SU-DHL-6 (cell line): ENCODE measurements at regions not wholly inside any gene's neighbourhood (a gene's known extent, or its start where the extent isn't known, plus 50 kb on each side); places are given as distances from the start of the nearest gene placed in this dataset.

Source experiments
- H2AFZ ChIP-seq: fragments of 200-600 bp; sonication (generic); 2 replicates; pipeline ENCODE4 v1.6.1; 2014; ENCODE audit warnings: low read depth, mild to moderate bottlenecking, moderate library complexity, mixed read lengths, antibody characterized with exemption, low read length; ENCODE audit not compliant: severe bottlenecking
- H3F3A ChIP-seq: fragments of 200-600 bp; shearing (Covaris generic); 2 replicates; pipeline ENCODE4 v1.6.0; 2016; ENCODE audit warnings: antibody characterized with exemption, mild to moderate bottlenecking; ENCODE audit not compliant: insufficient read depth
- H3K27ac ChIP-seq: fragments of 200-600 bp; sonication (generic); 2 replicates; pipeline ENCODE4 v1.5.1; 2016; ENCODE audit warnings: low read depth, mild to moderate bottlenecking, low read length, moderate library complexity, mixed read lengths
- H3K27me3 ChIP-seq: fragments of 200-600 bp; sonication (generic), shearing (Covaris generic); 2 replicates; pipeline ENCODE4 v1.6.0; 2014; ENCODE audit warnings: mild to moderate bottlenecking, low read length
- H3K36me3 ChIP-seq: fragments of 200-600 bp; sonication (generic); 2 replicates; pipeline ENCODE4 v1.6.1; 2014; ENCODE audit warnings: mild to moderate bottlenecking, low read length, mixed read lengths
- H3K4me2 ChIP-seq: fragments of 300-600, 200-600 bp; shearing (Covaris generic), sonication (generic); 2 replicates; pipeline ENCODE4 v1.6.0; 2014; ENCODE audit warnings: low read length, low read depth, mild to moderate bottlenecking; ENCODE audit not compliant: poor library complexity, severe bottlenecking
- H3K4me3 ChIP-seq: fragments of 200-600 bp; sonication (generic); 2 replicates; pipeline ENCODE4 v1.5.1; 2014; ENCODE audit warnings: antibody characterized with exemption, low read length, mild to moderate bottlenecking, mixed read lengths; ENCODE audit not compliant: insufficient read depth, poor library complexity, severe bottlenecking
- H3K79me2 ChIP-seq: fragments of 200-600 bp; sonication (generic); 2 replicates; pipeline ENCODE4 v1.6.1; 2014; ENCODE audit warnings: mild to moderate bottlenecking, low read length, moderate library complexity; ENCODE audit not compliant: insufficient read depth
- H3K9ac ChIP-seq: fragments of 200-600 bp; sonication (generic); 2 replicates; pipeline ENCODE4 v1.7.0; 2014; ENCODE audit warnings: mild to moderate bottlenecking, low read length
- H3K9me2 ChIP-seq: fragments of 200-600 bp; sonication (generic); replicated peaks from 2 replicates; pipeline ENCODE4 v1.6.1; 2014; ENCODE audit warnings: low read length; ENCODE audit not compliant: insufficient read depth
- H3K9me3 ChIP-seq: fragments of 200-600 bp; sonication (generic); 2 replicates; pipeline ENCODE4 v1.6.1; 2014; ENCODE audit warnings: low read length, mixed read lengths; ENCODE audit not compliant: insufficient read depth
- H4K20me1 ChIP-seq: fragments of 200-600 bp; sonication (generic); 2 replicates; pipeline ENCODE4 v1.6.1; 2014; ENCODE audit warnings: low read depth, mild to moderate bottlenecking, antibody characterized with exemption, low read length, moderate library complexity, mixed read lengths
- CTCF ChIP-seq: fragments of 200-600 bp; sonication (generic); IDR thresholded peaks from one replicate; pipeline ENCODE4 v1.5.1; 2017; ENCODE audit warnings: antibody characterized with exemption, mild to moderate bottlenecking, low read length, moderate library complexity; ENCODE audit not compliant: insufficient read depth, poor library complexity, severe bottlenecking
- EZH2phosphoT487 ChIP-seq: fragments of 200-600 bp; sonication (generic), shearing (Covaris generic); conservative IDR thresholded peaks from 2 replicates; pipeline ENCODE4 v1.6.1; 2018; ENCODE audit warnings: mild to moderate bottlenecking, antibody characterized with exemption, low read length, moderate library complexity, mixed read lengths

DNA sequence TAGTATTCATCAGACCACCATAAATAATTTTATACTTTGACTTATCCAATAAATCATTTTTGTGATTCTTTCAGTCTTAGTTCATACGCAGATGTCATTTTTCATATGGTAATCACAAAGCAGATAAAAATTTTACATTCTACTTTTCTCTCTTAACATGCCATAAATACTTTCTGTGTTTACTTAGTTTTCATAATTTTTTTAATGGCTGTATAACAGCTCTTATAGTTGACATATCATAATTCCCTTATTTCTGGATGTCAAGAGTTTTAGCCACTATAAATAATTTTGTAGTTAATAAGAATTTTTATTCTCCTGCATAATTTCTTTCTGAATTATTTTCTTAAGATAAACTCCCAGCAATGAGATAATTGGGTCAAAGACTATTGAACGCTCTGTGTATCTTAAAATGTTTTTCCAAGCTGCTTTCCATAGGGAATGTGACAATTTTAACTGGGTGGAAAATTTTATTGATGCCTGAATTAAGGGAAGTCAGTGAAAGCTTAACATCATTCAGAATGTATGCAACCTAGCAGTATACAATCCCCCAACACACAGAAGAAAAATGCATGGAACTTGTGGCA lies 702.7 kb downstream of the EPM2A start:
- H3K4me3 ChIP-seq: no peak overlapping the region
- H3K9me3 ChIP-seq: no peaks in the 10 kb centered on the region
- H3K27ac ChIP-seq: no peak overlapping the region
- H2AFZ ChIP-seq: no peak overlapping the region
- no peak overlapping the region for H3K9ac ChIP-seq
- peaks cover 3% of the 10 kb centered on the region; the same call in 1 of the 2 replicates for H4K20me1 ChIP-seq
- H3K79me2 ChIP-seq: no peaks in the 10 kb centered on the region
- no peak overlapping the region for H3K4me2 ChIP-seq
- no peaks in the 10 kb centered on the region for H3F3A ChIP-seq
- no peaks in the 10 kb centered on the region for H3K9me2 ChIP-seq
- no peaks in the 10 kb centered on the region for H3K36me3 ChIP-seq
- H3K27me3 ChIP-seq: no peaks in the 10 kb centered on the region
- no peak for TF ChIP-seq CTCF

GRCh38 chr6:145034664-145035063 lies 700.7 kb downstream of the EPM2A start:
- H3F3A ChIP-seq: no peaks in the 10 kb centered on the region
- no peak overlapping the region for H3K4me3 ChIP-seq
- H3K9me2 ChIP-seq: no peaks in the 10 kb centered on the region
- no peak overlapping the region for H2AFZ ChIP-seq
- H3K4me2 ChIP-seq: no peak overlapping the region
- H3K9me3 ChIP-seq: no peaks in the 10 kb centered on the region
- no peak overlapping the region for H3K27ac ChIP-seq
- TF ChIP-seq EZH2phosphoT487: no peak
- TF ChIP-seq CTCF: no peak
- no peaks in the 10 kb centered on the region for H3K36me3 ChIP-seq
- no peak overlapping the region for H3K9ac ChIP-seq
- no peaks in the 10 kb centered on the region for H3K79me2 ChIP-seq
- H3K27me3 ChIP-seq: no peaks in the 10 kb centered on the region
- H4K20me1 ChIP-seq: no peaks in the 10 kb centered on the region

GRCh38 chr6:145036236-145036635 lies 699.1 kb downstream of the EPM2A start:
- Histone ChIP-seq H2AFZ (no peak overlapping the region), H3K9me3 (no peaks in the 10 kb centered on the region), H3K4me3 (no peak overlapping the region)

More at GRCh38 chr6:145036236-145036635, 699.1 kb downstream of the EPM2A start:
- no peaks in the 10 kb centered on the region for H3F3A ChIP-seq
- no peak overlapping the region for H3K4me2 ChIP-seq
- no peaks in the 10 kb centered on the region for H4K20me1 ChIP-seq
- no peaks in the 10 kb centered on the region for H3K27me3 ChIP-seq
- H3K9ac ChIP-seq: no peak overlapping the region
- H3K27ac ChIP-seq: no peak overlapping the region
- no peaks in the 10 kb centered on the region for H3K36me3 ChIP-seq
- no peaks in the 10 kb centered on the region for H3K9me2 ChIP-seq
- TF ChIP-seq CTCF (no peak), EZH2phosphoT487 (no peak)
- H3K79me2 ChIP-seq: no peaks in the 10 kb centered on the region
